ENCODE measurements at regions not wholly inside any gene's neighbourhood (a gene's known extent, or its start where the extent isn't known, plus 50 kb on each side); places are given as distances from the start of the nearest gene placed in this dataset.

DNA sequence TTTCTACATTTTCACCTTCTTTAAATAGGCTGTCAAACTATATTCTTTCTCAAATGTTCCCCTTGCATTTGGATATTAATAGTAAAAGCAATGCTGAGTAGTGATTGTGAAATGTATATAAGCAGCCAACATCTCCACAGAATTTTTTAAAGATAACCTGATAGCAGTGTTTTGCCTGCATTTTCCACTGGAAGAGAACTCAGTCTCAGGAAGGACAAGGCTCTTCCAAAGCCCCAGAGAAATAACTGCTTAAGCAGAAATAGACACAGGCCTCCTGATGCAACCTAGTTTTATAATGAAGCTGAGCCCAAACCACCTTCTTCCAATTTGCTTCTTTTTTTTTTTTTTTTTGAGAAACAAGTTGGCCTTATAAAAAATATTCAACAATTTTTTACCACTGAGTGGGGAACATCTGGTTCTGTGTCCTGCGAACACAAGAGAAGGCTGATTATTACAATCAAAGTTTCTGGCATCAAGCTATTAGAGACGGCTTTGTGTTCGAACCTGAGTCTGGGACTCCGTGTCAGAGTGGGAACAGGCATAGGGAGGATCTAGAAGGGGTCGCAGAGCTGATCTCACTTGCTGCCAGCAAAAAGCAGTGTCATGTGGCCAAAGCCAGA is 332.5 kb upstream of the TBL1XR1 start (continued):
- no peak for TF ChIP-seq ATF1 (CRISPR knock-in tag; IDR thresholded peaks at IDR 0.05)
- no peak for TF ChIP-seq AFF4 (CRISPR knock-in tag; IDR thresholded peaks at IDR 0.05; ENCODE audit: borderline replicate concordance)
- no peak for TF ChIP-seq HMGA2 (CRISPR knock-in tag; IDR thresholded peaks at IDR 0.05)
- TF ChIP-seq, protein P1, sequence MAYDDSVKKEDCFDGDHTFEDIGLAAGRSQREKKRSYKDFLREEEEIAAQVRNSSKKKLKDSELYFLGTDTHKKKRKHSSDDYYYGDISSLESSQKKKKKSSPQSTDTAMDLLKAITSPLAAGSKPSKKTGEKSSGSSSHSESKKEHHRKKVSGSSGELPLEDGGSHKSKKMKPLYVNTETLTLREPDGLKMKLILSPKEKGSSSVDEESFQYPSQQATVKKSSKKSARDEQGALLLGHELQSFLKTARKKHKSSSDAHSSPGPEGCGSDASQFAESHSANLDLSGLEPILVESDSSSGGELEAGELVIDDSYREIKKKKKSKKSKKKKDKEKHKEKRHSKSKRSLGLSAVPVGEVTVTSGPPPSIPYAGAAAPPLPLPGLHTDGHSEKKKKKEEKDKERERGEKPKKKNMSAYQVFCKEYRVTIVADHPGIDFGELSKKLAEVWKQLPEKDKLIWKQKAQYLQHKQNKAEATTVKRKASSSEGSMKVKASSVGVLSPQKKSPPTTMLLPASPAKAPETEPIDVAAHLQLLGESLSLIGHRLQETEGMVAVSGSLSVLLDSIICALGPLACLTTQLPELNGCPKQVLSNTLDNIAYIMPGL (CRISPR knock-in tag; IDR thresholded peaks at IDR 0.05): no peak
- no peak for TF ChIP-seq OVOL2 (CRISPR knock-in tag; IDR thresholded peaks at IDR 0.05; ENCODE audit: borderline replicate concordance)

- peaks cover 5% of the 10 kb centered on the region for H3K9me3 Mint-ChIP-seq
- no peak overlapping the region for H3K4me3 Mint-ChIP-seq
- H3K27me3 Mint-ChIP-seq (ENCODE audit: low read depth): no peaks in the 10 kb centered on the region
- peaks cover 10% of the 10 kb centered on the region for H3K4me1 Mint-ChIP-seq
- no peak overlapping the region for H3K27ac Mint-ChIP-seq
- TF ChIP-seq, protein P2, sequence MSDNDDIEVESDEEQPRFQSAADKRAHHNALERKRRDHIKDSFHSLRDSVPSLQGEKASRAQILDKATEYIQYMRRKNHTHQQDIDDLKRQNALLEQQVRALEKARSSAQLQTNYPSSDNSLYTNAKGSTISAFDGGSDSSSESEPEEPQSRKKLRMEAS (CRISPR knock-in tag; IDR thresholded peaks at IDR 0.05): no peak
- no peak for TF ChIP-seq NR3C1 (CRISPR knock-in tag; conservative IDR thresholded peaks at IDR 0.05; ENCODE audit: low read depth)
- TF ChIP-seq CREB1 (CRISPR knock-in tag; IDR thresholded peaks at IDR 0.05): no peak
- TF ChIP-seq, protein P3, sequence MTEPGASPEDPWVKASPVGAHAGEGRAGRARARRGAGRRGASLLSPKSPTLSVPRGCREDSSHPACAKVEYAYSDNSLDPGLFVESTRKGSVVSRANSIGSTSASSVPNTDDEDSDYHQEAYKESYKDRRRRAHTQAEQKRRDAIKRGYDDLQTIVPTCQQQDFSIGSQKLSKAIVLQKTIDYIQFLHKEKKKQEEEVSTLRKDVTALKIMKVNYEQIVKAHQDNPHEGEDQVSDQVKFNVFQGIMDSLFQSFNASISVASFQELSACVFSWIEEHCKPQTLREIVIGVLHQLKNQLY (CRISPR knock-in tag; IDR thresholded peaks at IDR 0.05): no peak
- no peak for TF ChIP-seq CDX4 (CRISPR knock-in tag; IDR thresholded peaks at IDR 0.05; ENCODE audit: borderline replicate concordance)
- TF ChIP-seq, protein P4, sequence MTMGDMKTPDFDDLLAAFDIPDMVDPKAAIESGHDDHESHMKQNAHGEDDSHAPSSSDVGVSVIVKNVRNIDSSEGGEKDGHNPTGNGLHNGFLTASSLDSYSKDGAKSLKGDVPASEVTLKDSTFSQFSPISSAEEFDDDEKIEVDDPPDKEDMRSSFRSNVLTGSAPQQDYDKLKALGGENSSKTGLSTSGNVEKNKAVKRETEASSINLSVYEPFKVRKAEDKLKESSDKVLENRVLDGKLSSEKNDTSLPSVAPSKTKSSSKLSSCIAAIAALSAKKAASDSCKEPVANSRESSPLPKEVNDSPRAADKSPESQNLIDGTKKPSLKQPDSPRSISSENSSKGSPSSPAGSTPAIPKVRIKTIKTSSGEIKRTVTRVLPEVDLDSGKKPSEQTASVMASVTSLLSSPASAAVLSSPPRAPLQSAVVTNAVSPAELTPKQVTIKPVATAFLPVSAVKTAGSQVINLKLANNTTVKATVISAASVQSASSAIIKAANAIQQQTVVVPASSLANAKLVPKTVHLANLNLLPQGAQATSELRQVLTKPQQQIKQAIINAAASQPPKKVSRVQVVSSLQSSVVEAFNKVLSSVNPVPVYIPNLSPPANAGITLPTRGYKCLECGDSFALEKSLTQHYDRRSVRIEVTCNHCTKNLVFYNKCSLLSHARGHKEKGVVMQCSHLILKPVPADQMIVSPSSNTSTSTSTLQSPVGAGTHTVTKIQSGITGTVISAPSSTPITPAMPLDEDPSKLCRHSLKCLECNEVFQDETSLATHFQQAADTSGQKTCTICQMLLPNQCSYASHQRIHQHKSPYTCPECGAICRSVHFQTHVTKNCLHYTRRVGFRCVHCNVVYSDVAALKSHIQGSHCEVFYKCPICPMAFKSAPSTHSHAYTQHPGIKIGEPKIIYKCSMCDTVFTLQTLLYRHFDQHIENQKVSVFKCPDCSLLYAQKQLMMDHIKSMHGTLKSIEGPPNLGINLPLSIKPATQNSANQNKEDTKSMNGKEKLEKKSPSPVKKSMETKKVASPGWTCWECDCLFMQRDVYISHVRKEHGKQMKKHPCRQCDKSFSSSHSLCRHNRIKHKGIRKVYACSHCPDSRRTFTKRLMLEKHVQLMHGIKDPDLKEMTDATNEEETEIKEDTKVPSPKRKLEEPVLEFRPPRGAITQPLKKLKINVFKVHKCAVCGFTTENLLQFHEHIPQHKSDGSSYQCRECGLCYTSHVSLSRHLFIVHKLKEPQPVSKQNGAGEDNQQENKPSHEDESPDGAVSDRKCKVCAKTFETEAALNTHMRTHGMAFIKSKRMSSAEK (CRISPR knock-in tag; IDR thresholded peaks at IDR 0.05; ENCODE audit: borderline replicate concordance): no peak
- no peak for TF ChIP-seq CTCF (IDR thresholded peaks at IDR 0.05)
- TF ChIP-seq MXD4 (CRISPR knock-in tag; IDR thresholded peaks at IDR 0.05; ENCODE audit: borderline replicate concordance): no peak
- no peak for TF ChIP-seq NR2C2 (CRISPR knock-in tag; IDR thresholded peaks at IDR 0.05)
- no peak for TF ChIP-seq PRRX2 (CRISPR knock-in tag; IDR thresholded peaks at IDR 0.05)
- TF ChIP-seq, protein P5, sequence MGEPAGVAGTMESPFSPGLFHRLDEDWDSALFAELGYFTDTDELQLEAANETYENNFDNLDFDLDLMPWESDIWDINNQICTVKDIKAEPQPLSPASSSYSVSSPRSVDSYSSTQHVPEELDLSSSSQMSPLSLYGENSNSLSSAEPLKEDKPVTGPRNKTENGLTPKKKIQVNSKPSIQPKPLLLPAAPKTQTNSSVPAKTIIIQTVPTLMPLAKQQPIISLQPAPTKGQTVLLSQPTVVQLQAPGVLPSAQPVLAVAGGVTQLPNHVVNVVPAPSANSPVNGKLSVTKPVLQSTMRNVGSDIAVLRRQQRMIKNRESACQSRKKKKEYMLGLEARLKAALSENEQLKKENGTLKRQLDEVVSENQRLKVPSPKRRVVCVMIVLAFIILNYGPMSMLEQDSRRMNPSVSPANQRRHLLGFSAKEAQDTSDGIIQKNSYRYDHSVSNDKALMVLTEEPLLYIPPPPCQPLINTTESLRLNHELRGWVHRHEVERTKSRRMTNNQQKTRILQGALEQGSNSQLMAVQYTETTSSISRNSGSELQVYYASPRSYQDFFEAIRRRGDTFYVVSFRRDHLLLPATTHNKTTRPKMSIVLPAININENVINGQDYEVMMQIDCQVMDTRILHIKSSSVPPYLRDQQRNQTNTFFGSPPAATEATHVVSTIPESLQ (CRISPR knock-in tag; IDR thresholded peaks at IDR 0.05): no peak
- TF ChIP-seq, protein P6, sequence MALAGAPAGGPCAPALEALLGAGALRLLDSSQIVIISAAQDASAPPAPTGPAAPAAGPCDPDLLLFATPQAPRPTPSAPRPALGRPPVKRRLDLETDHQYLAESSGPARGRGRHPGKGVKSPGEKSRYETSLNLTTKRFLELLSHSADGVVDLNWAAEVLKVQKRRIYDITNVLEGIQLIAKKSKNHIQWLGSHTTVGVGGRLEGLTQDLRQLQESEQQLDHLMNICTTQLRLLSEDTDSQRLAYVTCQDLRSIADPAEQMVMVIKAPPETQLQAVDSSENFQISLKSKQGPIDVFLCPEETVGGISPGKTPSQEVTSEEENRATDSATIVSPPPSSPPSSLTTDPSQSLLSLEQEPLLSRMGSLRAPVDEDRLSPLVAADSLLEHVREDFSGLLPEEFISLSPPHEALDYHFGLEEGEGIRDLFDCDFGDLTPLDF (CRISPR knock-in tag; IDR thresholded peaks at IDR 0.05): no peak
- ChIA-PET POLR2A (interaction anchor here (0.6 kb wide), 1 partner anchor 350 kb away, joined by 3 read pairs; no protein-coding TSS in a partner anchor), CTCF (no interaction called here)
- peaks cover 3% of the 10 kb centered on the region for H3K36me3 Mint-ChIP-seq
- ATAC-seq (no peak), DNase-seq (ENCODE audit: low spot score) (no peak)
These were observed 333.6 kb upstream of the TBL1XR1 start for GRCh38 chr3:177530908-177531307.
